Common myeloid progenitor, CD34-positive (primary cell): ENCODE measurements at regions not wholly inside any gene's neighbourhood (a gene's known extent, or its start where the extent isn't known, plus 50 kb on each side); places are given as distances from the start of the nearest gene placed in this dataset.

Experiments used
- CTCF ChIA-PET: fragments of 350-600 bp; sonication (Branson Sonifier 250); formaldehyde crosslinking; loops from one replicate; lab custom pipeline; 2021; ENCODE audit warnings: antibody characterized with exemption; lab: Charles Lee
- POLR2A ChIA-PET: fragments of 350-600 bp; sonication (Branson Sonifier 250); formaldehyde crosslinking; loops from one replicate; lab custom pipeline; 2021; ENCODE audit warnings: antibody characterized with exemption; lab: Charles Lee
- DNase-seq, 3 donors: peaks; one replicate each; pipeline versions ENCODE4 v3.0.0 to v3.0.0-alpha.2; 2013
- H3K27ac ChIP-seq, 2 experiments: 1 replicate in 1 of 2; 2 replicates in 1 of 2; pipeline ENCODE4 v1.7.0; 2013; ENCODE audit warnings: inconsistent platforms in 2 of 2, low read length in 2 of 2, mild to moderate bottlenecking in 2 of 2, low read depth in 1 of 2, moderate library complexity in 1 of 2; ENCODE audit not compliant: severe bottlenecking in 2 of 2, insufficient read depth in 1 of 2, poor library complexity in 1 of 2
- H3K27me3 ChIP-seq, 5 experiments: replicated peaks in 2 of 5; 1 replicate in 3 of 5; 2 replicates in 2 of 5; pipeline versions ENCODE4 v1.6.1 to v1.7.0; 2013; ENCODE audit warnings: low read length in 4 of 5, mild to moderate bottlenecking in 2 of 5, moderate library complexity in 2 of 5, inconsistent platforms in 1 of 5; ENCODE audit not compliant: insufficient read depth in 5 of 5, control insufficient read depth in 4 of 5
- H3K36me3 ChIP-seq, 4 experiments: 1 replicate in 2 of 4; 2 replicates in 2 of 4; pipeline versions ENCODE4 v1.6.1 to v1.7.0; 2013; ENCODE audit warnings: low read length in 3 of 4, control low read depth in 1 of 4, mild to moderate bottlenecking in 1 of 4; ENCODE audit not compliant: control insufficient read depth in 4 of 4, insufficient read depth in 4 of 4
- H3K4me1 ChIP-seq, 4 experiments: 1 replicate in 3 of 4; 2 replicates in 1 of 4; pipeline versions ENCODE4 v1.6.1 to v1.7.1; 2013; ENCODE audit warnings: low read length in 3 of 4, mild to moderate bottlenecking in 3 of 4, control low read depth in 1 of 4, inconsistent platforms in 1 of 4, moderate library complexity in 1 of 4; ENCODE audit not compliant: control insufficient read depth in 4 of 4, insufficient read depth in 4 of 4; ENCODE audit errors: control extremely low read depth in 1 of 4
- H3K4me3 ChIP-seq, 7 experiments: 1 replicate in 4 of 7; 2 replicates in 3 of 7; pipeline versions ENCODE4 v1.5.1 to v1.7.0; 2013; ENCODE audit warnings: mild to moderate bottlenecking in 7 of 7, low read length in 6 of 7, moderate library complexity in 6 of 7, inconsistent platforms in 2 of 7, low read depth in 2 of 7, control low read depth in 1 of 7; ENCODE audit not compliant: insufficient read depth in 4 of 7, control insufficient read depth in 1 of 7; ENCODE audit errors: extremely low read depth in 1 of 7
- H3K9me3 ChIP-seq, 5 experiments: 1 replicate in 4 of 5; 2 replicates in 1 of 5; pipeline versions ENCODE4 v1.6.1 to v1.7.1; 2013; ENCODE audit warnings: low read length in 4 of 5, mild to moderate bottlenecking in 2 of 5, inconsistent platforms in 1 of 5, low read depth in 1 of 5, moderate library complexity in 1 of 5; ENCODE audit not compliant: control insufficient read depth in 4 of 5, insufficient read depth in 2 of 5; ENCODE audit errors: control extremely low read depth in 1 of 5
- WGBS: methylation state at CpG from one replicate; pipeline ENCODE4 v1.1.5; 2013; ENCODE audit not compliant: insufficient coverage; 5-methylcytosine and 5-hydroxymethylcytosine counted together

DNA sequence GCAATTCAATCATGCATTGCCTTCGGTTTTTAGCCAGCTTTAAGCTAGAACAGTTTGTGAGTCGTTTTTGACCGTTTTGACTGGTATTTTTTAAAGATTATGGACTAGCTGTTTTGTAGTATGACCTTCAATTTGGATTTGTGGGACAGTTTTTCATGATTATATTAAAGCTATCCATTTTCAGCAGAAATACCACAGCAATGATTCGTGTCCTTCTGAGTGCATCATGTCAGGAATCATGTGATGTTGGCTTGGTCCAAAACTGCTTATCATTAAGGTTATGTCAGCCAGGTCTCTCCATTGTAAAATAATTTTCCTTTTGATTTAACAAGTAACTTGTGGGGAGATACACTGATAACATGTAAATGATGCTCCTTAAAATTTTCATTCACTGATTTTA is 229.0 kb downstream of the POSTN start:
- ChIA-PET CTCF (no interaction called here), POLR2A (no interaction called here)
- no peak for DNase-seq
- H3K36me3 ChIP-seq: no peaks in the 10 kb centered on the region
- H3K4me1 ChIP-seq: no peaks in the 10 kb centered on the region
- no peaks in the 10 kb centered on the region for H3K27me3 ChIP-seq
- no peaks in the 10 kb centered on the region for H3K9me3 ChIP-seq
- no peak overlapping the region for H3K27ac ChIP-seq
- no peak overlapping the region for H3K4me3 ChIP-seq
- no CpG with 5 or more reads among the region's 4 CpGs for WGBS

DNA sequence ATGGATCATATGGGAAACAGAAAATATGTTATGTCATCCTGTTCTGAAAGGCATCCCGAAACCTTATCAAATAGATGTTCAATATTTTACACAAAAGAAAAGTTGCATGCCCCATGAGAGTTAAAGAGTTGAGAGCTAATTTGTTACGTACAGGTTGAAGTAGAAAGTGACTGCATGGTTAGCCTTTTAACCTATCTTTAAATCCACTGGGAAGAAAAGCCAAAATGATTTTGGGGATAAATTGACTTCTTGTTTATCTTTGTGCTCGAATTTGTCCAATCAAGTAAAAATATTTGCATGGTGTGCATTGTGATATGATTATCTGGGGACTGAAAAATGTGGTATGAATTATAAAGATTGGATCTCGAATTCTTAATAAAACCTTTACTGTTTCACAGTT is 230.1 kb downstream of the POSTN start:
- Histone ChIP-seq H3K9me3 (no peaks in the 10 kb centered on the region), H3K4me1 (no peaks in the 10 kb centered on the region), H3K27me3 (no peaks in the 10 kb centered on the region), H3K4me3 (no peak overlapping the region), H3K36me3 (no peaks in the 10 kb centered on the region), H3K27ac (no peak overlapping the region)
- ChIA-PET POLR2A (no interaction called here), CTCF (no interaction called here)
- WGBS: 100% methylated on average over 1 of the region's 4 CpGs
- DNase-seq: no peak

DNA sequence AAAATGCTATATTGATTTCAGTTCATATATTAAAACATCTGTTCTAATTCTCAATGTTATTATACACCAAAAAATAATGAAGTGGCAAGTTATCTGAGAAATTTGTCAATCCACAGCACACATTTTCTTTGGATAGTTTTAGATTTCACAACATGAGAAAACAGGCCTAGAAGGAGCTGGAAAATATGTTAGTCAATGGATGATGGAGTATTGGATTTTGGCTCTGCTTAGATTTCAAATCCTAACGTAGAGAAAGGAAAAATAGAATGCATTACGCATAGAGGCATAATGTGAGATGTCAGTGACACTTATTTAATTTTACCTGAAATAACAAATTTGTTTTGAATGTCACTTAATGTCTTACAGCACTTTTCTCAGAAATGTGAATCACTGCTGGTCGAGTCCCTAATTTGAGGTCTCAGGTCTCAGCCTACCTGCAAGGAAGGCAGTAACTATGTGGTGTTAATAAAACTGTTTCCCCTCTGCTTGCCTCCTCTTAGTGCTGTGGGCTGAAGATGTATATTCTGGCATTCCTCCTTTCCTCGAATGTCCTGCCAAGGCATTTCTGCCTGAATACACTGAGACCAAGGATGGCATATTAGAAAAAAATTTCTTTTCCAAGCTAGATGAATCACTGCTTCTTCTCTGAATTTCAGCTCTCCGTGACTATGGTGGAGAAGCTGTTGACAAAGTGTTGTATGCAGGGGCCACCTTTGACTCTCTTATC is 232.4 kb downstream of the POSTN start:
- no peak overlapping the region for H3K4me3 ChIP-seq
- DNase-seq: no peak
- H3K27me3 ChIP-seq: no peaks in the 10 kb centered on the region
- no peaks in the 10 kb centered on the region for H3K36me3 ChIP-seq
- H3K4me1 ChIP-seq: no peaks in the 10 kb centered on the region
- POLR2A ChIA-PET: no interaction called here
- no CpG with 5 or more reads among the region's 5 CpGs for WGBS
- CTCF ChIA-PET: interaction anchor here (1.2 kb wide), 1 partner anchor 10 kb away, joined by 3 read pairs; no protein-coding TSS in a partner anchor
- H3K27ac ChIP-seq: no peak overlapping the region
- H3K9me3 ChIP-seq: no peaks in the 10 kb centered on the region

DNA sequence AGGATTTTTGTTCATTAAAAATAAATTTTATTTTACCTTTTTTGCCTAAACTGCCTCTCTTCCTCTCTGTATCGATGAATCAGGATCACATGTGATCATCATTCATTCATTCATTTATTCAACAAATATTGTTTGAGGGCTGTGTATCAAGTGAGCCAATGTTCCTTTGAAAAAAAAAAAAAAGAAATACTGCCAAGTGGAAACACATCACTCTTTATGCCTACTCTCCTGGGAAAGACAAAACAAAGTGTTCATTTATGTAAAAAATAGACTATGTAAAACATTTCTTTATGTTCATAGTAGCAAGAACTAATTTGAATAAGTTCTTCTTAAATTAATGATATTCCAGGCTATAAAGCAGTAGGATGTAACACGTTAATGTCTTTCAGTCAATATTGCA is 233.1 kb downstream of the POSTN start:
- H3K27ac ChIP-seq: no peak overlapping the region
- no peak overlapping the region for H3K4me3 ChIP-seq
- H3K4me1 ChIP-seq: no peaks in the 10 kb centered on the region
- H3K36me3 ChIP-seq: no peaks in the 10 kb centered on the region
- WGBS: no CpG with 5 or more reads among the region's 2 CpGs
- ChIA-PET POLR2A (no interaction called here), CTCF (interaction anchor here (1.2 kb wide), 1 partner anchor 11 kb away, joined by 3 read pairs; no protein-coding TSS in a partner anchor)
- no peaks in the 10 kb centered on the region for H3K9me3 ChIP-seq
- DNase-seq: no peak
- H3K27me3 ChIP-seq: no peaks in the 10 kb centered on the region

DNA sequence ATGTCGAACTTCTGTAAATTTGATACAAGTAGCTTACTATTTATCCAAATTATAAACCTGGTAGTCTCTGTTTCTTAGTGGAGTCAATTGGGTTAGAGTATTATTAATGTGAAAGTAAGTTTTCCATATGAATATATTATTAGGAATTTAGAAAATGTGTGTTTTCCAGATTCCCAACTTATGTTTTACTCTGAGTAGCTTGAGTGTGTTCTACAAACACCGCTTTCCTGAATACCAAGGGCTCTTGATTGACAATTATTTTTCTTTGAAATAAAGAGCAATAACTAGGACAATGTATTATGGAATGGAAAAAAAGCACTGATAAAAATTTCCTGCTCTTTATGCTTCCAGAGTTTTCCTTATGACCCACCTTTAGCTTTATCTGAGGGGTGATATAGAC is 233.6 kb downstream of the POSTN start:
- POLR2A ChIA-PET: no interaction called here

DNA sequence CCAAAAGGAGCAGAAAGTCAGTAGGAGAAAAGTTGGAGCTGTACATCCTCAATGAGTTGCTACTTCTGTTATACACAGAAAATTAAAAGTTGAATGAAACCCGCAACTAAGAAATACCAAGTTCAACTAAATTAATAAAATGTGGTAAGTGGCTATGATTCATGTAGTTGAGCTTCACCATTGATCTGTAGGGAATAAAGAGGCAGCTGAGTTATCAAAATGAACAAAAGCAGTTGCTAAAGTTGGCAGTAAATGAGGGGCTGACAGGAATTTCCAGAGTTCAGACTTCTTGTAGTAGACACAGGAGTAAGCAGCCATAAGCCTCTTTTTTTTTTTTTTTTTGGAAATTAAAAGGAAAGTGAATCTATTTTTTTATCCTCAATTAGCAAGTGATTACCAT is 234.6 kb downstream of the POSTN start:
- ChIA-PET POLR2A (interaction anchor here (0.7 kb wide), 1 partner anchor 22 kb away, joined by 3 read pairs; no protein-coding TSS in a partner anchor), CTCF (no interaction called here)
- Histone ChIP-seq H3K9me3 (no peaks in the 10 kb centered on the region), H3K4me1 (no peaks in the 10 kb centered on the region), H3K4me3 (no peak overlapping the region), H3K36me3 (no peaks in the 10 kb centered on the region), H3K27me3 (no peaks in the 10 kb centered on the region), H3K27ac (no peak overlapping the region)
- WGBS: no CpG with 5 or more reads among the region's 1 CpG
- DNase-seq: no peak

More for the DNA sequence above, 233.6 kb downstream of the POSTN start:
- H3K9me3 ChIP-seq: no peaks in the 10 kb centered on the region
- H3K27me3 ChIP-seq: no peaks in the 10 kb centered on the region
- H3K4me1 ChIP-seq: no peaks in the 10 kb centered on the region
- CTCF ChIA-PET: no interaction called here
- WGBS: no CpG with 5 or more reads among the region's 2 CpGs
- no peak for DNase-seq
- H3K27ac ChIP-seq: no peak overlapping the region
- H3K4me3 ChIP-seq: no peak overlapping the region
- no peaks in the 10 kb centered on the region for H3K36me3 ChIP-seq

DNA sequence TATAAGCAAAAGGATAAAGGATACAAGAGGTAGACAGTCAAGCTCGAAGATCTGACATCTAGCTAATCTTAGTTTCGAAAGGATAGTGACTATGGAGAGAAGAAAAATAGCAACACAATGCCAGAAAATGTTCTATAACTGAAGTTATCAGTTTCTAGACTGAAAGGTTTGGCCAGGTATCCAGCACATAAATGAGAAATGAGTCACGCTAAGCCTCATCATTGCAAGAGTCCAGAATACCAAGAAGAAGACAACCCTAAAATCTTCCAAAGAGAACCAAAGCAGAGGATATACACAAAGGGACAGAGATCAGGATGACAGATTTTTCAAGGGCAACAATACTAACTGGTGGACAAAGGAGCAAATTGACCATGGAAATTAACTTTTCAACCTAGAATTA is 237.0 kb downstream of the POSTN start:
- DNase-seq: no peak
- no peak overlapping the region for H3K27ac ChIP-seq
- ChIA-PET CTCF (no interaction called here), POLR2A (no interaction called here)
- no peak overlapping the region for H3K4me3 ChIP-seq
- H3K36me3 ChIP-seq: no peaks in the 10 kb centered on the region
- no peaks in the 10 kb centered on the region for H3K4me1 ChIP-seq
- H3K27me3 ChIP-seq: no peaks in the 10 kb centered on the region
- H3K9me3 ChIP-seq: no peaks in the 10 kb centered on the region
- WGBS: 89% methylated on average over 1 of the region's 3 CpGs
